C4-2B (cell line): ENCODE measurements at regions not wholly inside any gene's neighbourhood (a gene's known extent, or its start where the extent isn't known, plus 50 kb on each side); places are given as distances from the start of the nearest gene placed in this dataset.
"Not testable (repeated sequence)": the region's sequence is repeated elsewhere in the genome, so short reads cannot be mapped to it uniquely, and the experiment has no call there.

ENCODE experiments used
- ZFX ChIP-seq: fragments of 450-650 bp; IDR thresholded peaks from 2 replicates; pipeline ENCODE4 v1.6.1; 2017
- TF ChIP-seq, protein P1 (sequence below): fragments of 450-650 bp; conservative IDR thresholded peaks from 2 replicates; pipeline ENCODE4 v1.5.1; 2017; ENCODE audit warnings: mild to moderate bottlenecking

DNA sequence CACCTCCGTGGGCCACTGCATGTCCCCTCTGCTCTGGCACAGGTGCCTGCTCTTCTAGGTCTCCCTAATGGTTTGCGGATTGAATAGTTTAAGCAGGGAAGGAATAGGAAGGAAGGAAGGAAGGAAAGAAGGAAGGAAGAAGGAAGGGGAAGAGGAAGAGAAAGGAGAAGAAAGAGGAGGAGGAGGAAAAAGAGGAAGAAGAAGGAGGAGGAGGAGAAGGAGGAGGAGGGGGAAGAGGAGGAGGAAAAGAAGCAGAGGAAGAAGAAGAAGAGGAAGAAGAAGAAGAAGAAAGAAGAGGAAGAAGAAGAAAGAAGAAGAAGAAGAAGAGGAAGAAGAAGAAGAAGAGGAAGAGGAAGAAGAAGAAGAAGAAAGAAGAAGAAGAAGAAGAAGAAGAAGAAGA, 376.8 kb upstream of the PODXL start:
- TF ChIP-seq, protein P1, sequence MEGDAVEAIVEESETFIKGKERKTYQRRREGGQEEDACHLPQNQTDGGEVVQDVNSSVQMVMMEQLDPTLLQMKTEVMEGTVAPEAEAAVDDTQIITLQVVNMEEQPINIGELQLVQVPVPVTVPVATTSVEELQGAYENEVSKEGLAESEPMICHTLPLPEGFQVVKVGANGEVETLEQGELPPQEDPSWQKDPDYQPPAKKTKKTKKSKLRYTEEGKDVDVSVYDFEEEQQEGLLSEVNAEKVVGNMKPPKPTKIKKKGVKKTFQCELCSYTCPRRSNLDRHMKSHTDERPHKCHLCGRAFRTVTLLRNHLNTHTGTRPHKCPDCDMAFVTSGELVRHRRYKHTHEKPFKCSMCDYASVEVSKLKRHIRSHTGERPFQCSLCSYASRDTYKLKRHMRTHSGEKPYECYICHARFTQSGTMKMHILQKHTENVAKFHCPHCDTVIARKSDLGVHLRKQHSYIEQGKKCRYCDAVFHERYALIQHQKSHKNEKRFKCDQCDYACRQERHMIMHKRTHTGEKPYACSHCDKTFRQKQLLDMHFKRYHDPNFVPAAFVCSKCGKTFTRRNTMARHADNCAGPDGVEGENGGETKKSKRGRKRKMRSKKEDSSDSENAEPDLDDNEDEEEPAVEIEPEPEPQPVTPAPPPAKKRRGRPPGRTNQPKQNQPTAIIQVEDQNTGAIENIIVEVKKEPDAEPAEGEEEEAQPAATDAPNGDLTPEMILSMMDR, result not testable (repeated sequence)
- not testable (repeated sequence) for TF ChIP-seq ZFX
